IMR-90 (cell line): ENCODE measurements at regions not wholly inside any gene's neighbourhood (a gene's known extent, or its start where the extent isn't known, plus 50 kb on each side); places are given as distances from the start of the nearest gene placed in this dataset.
A peak's percentile ranks its signal among the peaks of the same experiment; 100 is the strongest.

ENCODE experiments used
- ATAC-seq: fragments of 200-7000 bp; cut with Tn5 transposase; 2 replicates; pipeline ENCODE4 v1.9.1; 2020; ENCODE audit warnings: low read depth, mild to moderate bottlenecking, moderate library complexity
- BruUV-seq: library from RNA; stranded (reverse); fragments of 400-500 nt; replicated peaks from 2 replicates; lab custom pipeline; 2021; lab: Mats Ljungman, UMichigan
- CTCF ChIA-PET: fragments of 300-600 bp; formaldehyde crosslinking; extraction: SDS; loops from one replicate; lab custom pipeline; 2021; ENCODE audit warnings: antibody characterized with exemption; lab: Yijun Ruan, JAX
- POLR2A ChIA-PET: fragments of 300-600 bp; sonication (Branson Sonifier 250); formaldehyde crosslinking; loops from one replicate; lab custom pipeline; 2022; ENCODE audit warnings: antibody characterized with exemption; ENCODE audit not compliant: unreplicated experiment; lab: Charles Lee
- DNase-seq: peaks from one replicate; pipeline ENCODE4 v3.0.0; 2013
- H2AFZ ChIP-seq: replicated peaks from 2 replicates; pipeline ENCODE3; 2013; ENCODE audit warnings: low read length, mild to moderate bottlenecking; ENCODE audit not compliant: poor library complexity
- H2AK5ac ChIP-seq: 2 replicates; pipeline ENCODE4 v1.6.1; 2013; ENCODE audit warnings: low read depth, low read length, inconsistent platforms
- H2AK9ac ChIP-seq: replicated peaks from 2 replicates; pipeline ENCODE3; 2013; ENCODE audit warnings: mild to moderate bottlenecking, low read depth, low read length, moderate library complexity; ENCODE audit not compliant: poor library complexity
- H2BK120ac ChIP-seq: 2 replicates; pipeline ENCODE4 v1.6.1; 2013; ENCODE audit warnings: low read depth, low read length, inconsistent platforms
- H2BK15ac ChIP-seq: 3 replicates; pipeline ENCODE4 v1.6.1; 2013; ENCODE audit warnings: low read depth, low read length, inconsistent platforms
- H2BK20ac ChIP-seq: 2 replicates; pipeline ENCODE4 v1.6.1; 2013; ENCODE audit warnings: low read depth, mild to moderate bottlenecking, inconsistent platforms, low read length, moderate library complexity
- H2BK5ac ChIP-seq: 2 replicates; pipeline ENCODE4 v1.6.1; 2013; ENCODE audit warnings: mild to moderate bottlenecking, low read depth, low read length, inconsistent platforms; ENCODE audit not compliant: poor library complexity, severe bottlenecking
- H3K14ac ChIP-seq: replicated peaks from 2 replicates; pipeline ENCODE4 v1.6.1; 2013; ENCODE audit warnings: low read depth, low read length, inconsistent platforms
- H3K18ac ChIP-seq: 2 replicates; pipeline ENCODE4 v1.6.1; 2013; ENCODE audit warnings: low read depth, low read length, control low read depth
- H3K23ac ChIP-seq: 2 replicates; pipeline ENCODE4 v1.6.1; 2013; ENCODE audit warnings: low read depth, low read length, inconsistent platforms
- H3K27ac ChIP-seq: 2 replicates; pipeline ENCODE4 v1.5.1; 2013; ENCODE audit warnings: mild to moderate bottlenecking, control low read depth, low read length; ENCODE audit not compliant: insufficient read depth
- H3K27me3 ChIP-seq: 2 replicates; pipeline ENCODE4 v1.6.1; 2013; ENCODE audit warnings: low read length; ENCODE audit not compliant: control insufficient read depth, insufficient read depth
- H3K36me3 ChIP-seq: 2 replicates; pipeline ENCODE4 v1.6.1; 2013; ENCODE audit warnings: low read length, mixed read lengths; ENCODE audit not compliant: control insufficient read depth, insufficient read depth
- H3K4ac ChIP-seq: 2 replicates; pipeline ENCODE4 v1.6.1; 2013; ENCODE audit warnings: low read depth, low read length, inconsistent platforms
- H3K4me1 ChIP-seq: 2 replicates; pipeline ENCODE4 v1.6.1; 2013; ENCODE audit warnings: low read length, mixed read lengths; ENCODE audit not compliant: control insufficient read depth, insufficient read depth
- H3K4me2 ChIP-seq: 2 replicates; pipeline ENCODE4 v1.6.1; 2013; ENCODE audit warnings: low read depth, mild to moderate bottlenecking, control low read depth, low read length, moderate library complexity
- H3K4me3 ChIP-seq: 2 replicates; pipeline ENCODE4 v1.5.1; 2013; ENCODE audit warnings: low read depth, mild to moderate bottlenecking, control low read depth, low read length, moderate library complexity; ENCODE audit not compliant: insufficient read depth
- H3K56ac ChIP-seq: 2 replicates; pipeline ENCODE4 v1.6.1; 2013; ENCODE audit warnings: low read length, inconsistent platforms; ENCODE audit not compliant: insufficient read depth; ENCODE audit errors: extremely low read depth
- H3K79me1 ChIP-seq, 2 experiments: 2 replicates each; pipeline ENCODE4 v1.6.1; 2013; ENCODE audit warnings: low read length in 2 of 2, inconsistent platforms in 1 of 2, low read depth in 1 of 2
- H3K9ac ChIP-seq: 2 replicates; pipeline ENCODE4 v1.6.1; 2013; ENCODE audit warnings: low read depth, low read length, control low read depth
- H3K9me1 ChIP-seq: 2 replicates; pipeline ENCODE4 v1.6.1; 2013; ENCODE audit warnings: low read length, inconsistent platforms; ENCODE audit not compliant: insufficient read depth
- H3K9me3 ChIP-seq: 2 replicates; pipeline ENCODE4 v1.6.1; 2013; ENCODE audit warnings: low read length; ENCODE audit not compliant: control insufficient read depth, insufficient read depth
- H4K20me1 ChIP-seq: 2 replicates; pipeline ENCODE4 v1.6.1; 2013; ENCODE audit warnings: low read length, inconsistent platforms; ENCODE audit not compliant: insufficient read depth
- H4K5ac ChIP-seq: 2 replicates; pipeline ENCODE4 v1.6.1; 2013; ENCODE audit warnings: mild to moderate bottlenecking, low read depth, low read length, control low read depth
- H4K8ac ChIP-seq, 2 experiments: 2 replicates each; pipeline ENCODE4 v1.6.1; 2013; ENCODE audit warnings: low read depth in 2 of 2, low read length in 2 of 2, control low read depth in 1 of 2, inconsistent platforms in 1 of 2
- H4K91ac ChIP-seq: 2 replicates; pipeline ENCODE4 v1.6.1; 2013; ENCODE audit warnings: low read depth, low read length, inconsistent platforms; ENCODE audit not compliant: insufficient read depth
- MAFK ChIP-seq: IDR thresholded peaks from 2 replicates; pipeline ENCODE4 v1.6.1; 2012; ENCODE audit warnings: low read depth, low read length, improper control_type of control experiment
- NFE2L2 ChIP-seq: fragments of 150-350 bp; IDR thresholded peaks from 2 replicates; pipeline ENCODE4 v1.6.1; 2016; ENCODE audit warnings: low read depth, mild to moderate bottlenecking, low read length
- WGBS, 2 experiments: methylation state at CpG; one replicate each; pipeline versions ENCODE4 v1.1.5 to v1.1.7; 2013; ENCODE audit warnings: missing lambda C conversion rate in 2 of 2; ENCODE audit not compliant: insufficient read length in 1 of 2; ENCODE audit errors: extremely low coverage in 2 of 2; 5-methylcytosine and 5-hydroxymethylcytosine counted together
- dilution Hi-C: fragments of 300-500 bp; cut with HindIII; formaldehyde crosslinking; loops from one replicate; pipeline ENCODE4 v1.14.3; 2018; ENCODE audit warnings: low sequenced_read_pairs; ENCODE audit not compliant: unreplicated experiment
- in situ Hi-C: fragments of 300-500 bp; cut with MboI; formaldehyde crosslinking; loops from 3 replicates; pipeline ENCODE4 v1.14.3; 2019; ENCODE audit warnings: low sequenced_read_pairs, inconsistent platforms, mixed read lengths
- intact Hi-C: fragments of 100-400 bp; cut with micrococcal nuclease; formaldehyde crosslinking; loops from 2 replicates; pipeline ENCODE4 v1.10.0; 2022

- intact Hi-C loops: loop anchor here (5.0 to 10.0 kb wide), 2 partner anchors 141 to 247 kb away; no protein-coding TSS in a partner anchor
- in situ Hi-C loops: no loop called here
- peak overlapping the region; percentile 51 for H3K4ac ChIP-seq
- dilution Hi-C loops: no loop called here
- H3K14ac ChIP-seq: no peak overlapping the region
- no peaks in the 10 kb centered on the region for H3K36me3 ChIP-seq
- H3K56ac ChIP-seq: no peak overlapping the region
- peaks cover 39% of the 10 kb centered on the region for H3K4me1 ChIP-seq
- DNase-seq: no peak
- H3K27me3 ChIP-seq: no peaks in the 10 kb centered on the region
- peak overlapping the region in 1 of 2 experiments; percentile 2; a peak in 1 of 4 replicates for H4K8ac ChIP-seq
- no peak overlapping the region for H3K9ac ChIP-seq
- H3K4me2 ChIP-seq: no peak overlapping the region
- H3K9me3 ChIP-seq: peaks cover 3% of the 10 kb centered on the region; the same call in 1 of the 2 replicates
- POLR2A ChIA-PET: no interaction called here
- CTCF ChIA-PET: interaction anchor here (0.6 kb wide), 1 partner anchor 18 kb away, joined by 3 read pairs; no protein-coding TSS in a partner anchor
- H4K91ac ChIP-seq: peak overlapping the region; percentile 19; the same call in 1 of the 2 replicates
- no peak overlapping the region for H2AK9ac ChIP-seq
- peak overlapping the region; percentile 82 for H2BK20ac ChIP-seq
- H3K27ac ChIP-seq: no peak overlapping the region
- H4K5ac ChIP-seq: 0 out of 2 replicates have a peak overlapping the region, but pooled peaks have one; percentile 34
- peaks cover 0 to 5% of the 10 kb centered on the region in 2 experiments; a peak in 2 of 4 replicates for H3K79me1 ChIP-seq
- H2BK5ac ChIP-seq: no peak overlapping the region
- WGBS, 2 experiments: no CpG with 5 or more reads among the region's 9 CpGs
- no peak for TF ChIP-seq MAFK
- no peak for TF ChIP-seq NFE2L2
- no TSS peak for BruUV-seq
- H2AFZ ChIP-seq: no peak overlapping the region
- peak overlapping the region; percentile 63 for H2AK5ac ChIP-seq
- H3K23ac ChIP-seq: no peak overlapping the region
- ATAC-seq: no peak
- peaks cover 26% of the 10 kb centered on the region for H3K9me1 ChIP-seq
- no peak overlapping the region for H3K4me3 ChIP-seq
- no peaks in the 10 kb centered on the region for H4K20me1 ChIP-seq
- peak overlapping the region; percentile 32; the same call in 2 of the 3 replicates for H2BK15ac ChIP-seq
- peak overlapping the region; percentile 50 for H2BK120ac ChIP-seq
- peak overlapping the region; percentile 34 for H3K18ac ChIP-seq
These were observed 210.3 kb upstream of the USP24 start for GRCh38 chr1:55425310-55425930.
